ENCODE measurements at regions not wholly inside any gene's neighbourhood (a gene's known extent, or its start where the extent isn't known, plus 50 kb on each side); places are given as distances from the start of the nearest gene placed in this dataset.

GRCh38 chr5:143641549-143642355 is 170.2 kb upstream of the HMHB1 start:
- CTCF ChIA-PET = no interaction called here
- no peak for TF ChIP-seq CTCF (conservative IDR thresholded peaks at IDR 0.05; ENCODE audit: low read depth, low read length)
- TF ChIP-seq EZH2 (IDR thresholded peaks at IDR 0.05; ENCODE audit: borderline replicate concordance, low read depth, low read length, poor library complexity, severe bottlenecking) = no peak
- POLR2A ChIA-PET (ENCODE audit: low non-redundant PET) = no interaction called here
- BruUV-seq (replicated peaks) = no TSS peak
- Histone ChIP-seq H3K36me3 (ENCODE audit: insufficient read depth, low read length, poor library complexity, severe bottlenecking) (no peaks in the 10 kb centered on the region), H3K4me3 (ENCODE audit: low read depth, low read length, poor library complexity, severe bottlenecking) (no peak overlapping the region), H3K27ac (ENCODE audit: low read depth, low read length, poor library complexity, severe bottlenecking) (no peak overlapping the region), H3K4me1 (ENCODE audit: insufficient read depth, low read length, poor library complexity, severe bottlenecking) (no peaks in the 10 kb centered on the region), H3K9me3 (ENCODE audit: low read depth, low read length, poor library complexity, severe bottlenecking) (no peaks in the 10 kb centered on the region), H3K27me3 (replicated peaks; ENCODE audit: insufficient read depth, low read depth, low read length, poor library complexity) (no peaks in the 10 kb centered on the region)
- intact Hi-C loops (cut with micrococcal nuclease; ENCODE audit: unreplicated experiment) = no loop called here
- no peak for DNase-seq (ENCODE audit: low spot score)

- intact Hi-C loops (cut with micrococcal nuclease; ENCODE audit: unreplicated experiment) = no loop called here
- H3K27ac ChIP-seq (ENCODE audit: low read depth, low read length, poor library complexity, severe bottlenecking) = no peak overlapping the region
- no peaks in the 10 kb centered on the region for H3K9me3 ChIP-seq (ENCODE audit: low read depth, low read length, poor library complexity, severe bottlenecking)
- H3K4me1 ChIP-seq (ENCODE audit: insufficient read depth, low read length, poor library complexity, severe bottlenecking) = no peaks in the 10 kb centered on the region
- no TSS peak for BruUV-seq (replicated peaks)
- DNase-seq (ENCODE audit: low spot score) = no peak
- CTCF ChIA-PET = no interaction called here
- TF ChIP-seq CTCF (conservative IDR thresholded peaks at IDR 0.05; ENCODE audit: low read depth, low read length) (no peak), EZH2 (IDR thresholded peaks at IDR 0.05; ENCODE audit: borderline replicate concordance, low read depth, low read length, poor library complexity, severe bottlenecking) (no peak)
- POLR2A ChIA-PET (ENCODE audit: low non-redundant PET) = no interaction called here
- no peaks in the 10 kb centered on the region for H3K36me3 ChIP-seq (ENCODE audit: insufficient read depth, low read length, poor library complexity, severe bottlenecking)
- no peak overlapping the region for H3K4me3 ChIP-seq (ENCODE audit: low read depth, low read length, poor library complexity, severe bottlenecking)
- H3K27me3 ChIP-seq (replicated peaks; ENCODE audit: insufficient read depth, low read depth, low read length, poor library complexity) = no peaks in the 10 kb centered on the region
These were observed 173.3 kb upstream of the HMHB1 start for GRCh38 chr5:143638654-143639053.

GRCh38 chr5:143636931-143637528 is 174.9 kb upstream of the HMHB1 start:
- Histone ChIP-seq H3K27ac (ENCODE audit: low read depth, low read length, poor library complexity, severe bottlenecking) (no peak overlapping the region), H3K36me3 (ENCODE audit: insufficient read depth, low read length, poor library complexity, severe bottlenecking) (no peaks in the 10 kb centered on the region), H3K4me3 (ENCODE audit: low read depth, low read length, poor library complexity, severe bottlenecking) (no peak overlapping the region), H3K27me3 (replicated peaks; ENCODE audit: insufficient read depth, low read depth, low read length, poor library complexity) (no peaks in the 10 kb centered on the region), H3K4me1 (ENCODE audit: insufficient read depth, low read length, poor library complexity, severe bottlenecking) (no peaks in the 10 kb centered on the region), H3K9me3 (ENCODE audit: low read depth, low read length, poor library complexity, severe bottlenecking) (no peaks in the 10 kb centered on the region)
- ChIA-PET CTCF (interaction anchor here (0.5 kb wide), 1 partner anchor 341 kb away, joined by 3 read pairs; no protein-coding TSS in a partner anchor), POLR2A (ENCODE audit: low non-redundant PET) (no interaction called here)
- no TSS peak for BruUV-seq (replicated peaks)
- no peak for DNase-seq (ENCODE audit: low spot score)
- TF ChIP-seq CTCF (conservative IDR thresholded peaks at IDR 0.05; ENCODE audit: low read depth, low read length) = no peak
- no peak for TF ChIP-seq EZH2 (IDR thresholded peaks at IDR 0.05; ENCODE audit: borderline replicate concordance, low read depth, low read length, poor library complexity, severe bottlenecking)
- intact Hi-C loops (cut with micrococcal nuclease; ENCODE audit: unreplicated experiment) = no loop called here
